ENCODE measurements at regions not wholly inside any gene's neighbourhood (a gene's known extent, or its start where the extent isn't known, plus 50 kb on each side); places are given as distances from the start of the nearest gene placed in this dataset.

- H3K4me1 ChIP-seq (ENCODE audit: control insufficient read depth, extremely low read depth, insufficient read depth, low read length) = peaks cover 5% of the 10 kb centered on the region
- POLR2A ChIA-PET = no interaction called here
- FAIRE-seq (no peak), DNase-seq (ENCODE audit: low read depth, low spot score) (peak; percentile 9)
- H3K9me3 ChIP-seq (replicated peaks; ENCODE audit: control insufficient read depth, insufficient read depth, low read length) = no peaks in the 10 kb centered on the region
- no peaks in the 10 kb centered on the region for H3K9me1 ChIP-seq (replicated peaks; ENCODE audit: control insufficient read depth, extremely low read depth, insufficient read depth, low read length)
- intact Hi-C loops (cut with micrococcal nuclease) = no loop called here
- no peak overlapping the region for H3K4me2 ChIP-seq (ENCODE audit: insufficient read depth, low read length)
- TF ChIP-seq EZH2 (IDR thresholded peaks at IDR 0.05; ENCODE audit: borderline replicate concordance, low read depth, low read length, severe bottlenecking) (no peak), CTCF (IDR thresholded peaks at IDR 0.05; ENCODE audit: extremely low read depth in 1 of 2, insufficient read depth in 1 of 2, low read depth in 1 of 2, low read length in 2 of 2) (no peak), GATA2 (IDR thresholded peaks at IDR 0.05; ENCODE audit: insufficient read depth, insufficient read length, low read depth, low read length) (no peak), POLR2AphosphoS5 (IDR thresholded peaks at IDR 0.05; ENCODE audit: insufficient read depth, low read depth, low read length) (no peak), POLR2A (IDR thresholded peaks at IDR 0.05; ENCODE audit: low read depth, low read length) (no peak), JUN (IDR thresholded peaks at IDR 0.05; ENCODE audit: borderline replicate concordance, insufficient read depth, insufficient read length, low read depth) (no peak), MAX (IDR thresholded peaks at IDR 0.05; ENCODE audit: insufficient read depth, insufficient read length) (no peak), MYC (IDR thresholded peaks at IDR 0.05; ENCODE audit: low read depth, low read length) (no peak), FOS (IDR thresholded peaks at IDR 0.05; ENCODE audit: borderline replicate concordance, insufficient read depth, low read length) (no peak)
- CTCF ChIA-PET = interaction anchor here (0.9 to 1.3 kb wide), 3 partner anchors 11 to 135 kb away, joined by 3 read pairs; no protein-coding TSS in a partner anchor
- H3K79me2 ChIP-seq (ENCODE audit: control insufficient read depth, insufficient read depth, low read length) = no peaks in the 10 kb centered on the region
- no peak overlapping the region for H3K4me3 ChIP-seq (replicated peaks in 1 of 3; ENCODE audit: insufficient read depth in 1 of 3, low read depth in 1 of 3, low read length in 3 of 3)
- H2AFZ ChIP-seq (ENCODE audit: low read depth, low read length) = no peak overlapping the region
- dilution Hi-C loops (cut with MboI; ENCODE audit: extremely low pct_ligation_motif_present, low sequenced_read_pairs) = no loop called here
- no peaks in the 10 kb centered on the region for H3K36me3 ChIP-seq (ENCODE audit: control insufficient read depth in 2 of 2, extremely low read depth in 1 of 2, insufficient read depth in 2 of 2, low read length in 2 of 2)
- no TSS peak for BruUV-seq (replicated peaks)
- H4K20me1 ChIP-seq (replicated peaks; ENCODE audit: control insufficient read depth, extremely low read depth, insufficient read depth, low read length) = no peaks in the 10 kb centered on the region
- H3K27ac ChIP-seq (ENCODE audit: insufficient read depth, low read depth, low read length) = no peak overlapping the region
- no peak overlapping the region for H3K9ac ChIP-seq (replicated peaks; ENCODE audit: extremely low read depth, insufficient read depth, low read length)
- peaks cover 2 to 15% of the 10 kb centered on the region in 2 experiments for H3K27me3 ChIP-seq (ENCODE audit: control insufficient read depth in 2 of 2, insufficient read depth in 2 of 2, low read length in 2 of 2)
Measured at GRCh38 chr4:17313194-17313593, 198.7 kb downstream of the QDPR start.
